Fibroblast of lung (primary cell): ENCODE measurements at regions not wholly inside any gene's neighbourhood (a gene's known extent, or its start where the extent isn't known, plus 50 kb on each side); places are given as distances from the start of the nearest gene placed in this dataset.
"Not testable (repeated sequence)": the region's sequence is repeated elsewhere in the genome, so short reads cannot be mapped to it uniquely, and the experiment has no call there.

Experiments
- DNase-seq, 2 donors: peaks; one replicate each; pipeline versions ENCODE4 v3.0.0 to v3.0.0-alpha.2; 2010; ENCODE audit warnings: low read depth in 2 of 2
- H2AFZ ChIP-seq: 2 replicates; pipeline ENCODE4 v1.5.1; 2012; ENCODE audit warnings: low read length, control low read depth, inconsistent platforms
- H3K27ac ChIP-seq: 2 replicates; pipeline ENCODE4 v1.5.1; 2011; ENCODE audit warnings: low read length, control low read depth; ENCODE audit not compliant: insufficient read depth
- H3K27me3 ChIP-seq: 2 replicates; pipeline ENCODE4 v1.5.1; 2011; ENCODE audit warnings: mild to moderate bottlenecking, low read length; ENCODE audit not compliant: control insufficient read depth, insufficient read depth
- H3K36me3 ChIP-seq: 2 replicates; pipeline ENCODE4 v1.5.1; 2011; ENCODE audit warnings: low read length; ENCODE audit not compliant: control insufficient read depth, insufficient read depth
- H3K4me1 ChIP-seq: 2 replicates; pipeline ENCODE4 v1.5.1; 2011; ENCODE audit warnings: low read length; ENCODE audit not compliant: control insufficient read depth, insufficient read depth; ENCODE audit errors: extremely low read depth
- H3K4me2 ChIP-seq: 2 replicates; pipeline ENCODE4 v1.5.1; 2011; ENCODE audit warnings: low read length, control low read depth; ENCODE audit not compliant: insufficient read depth; ENCODE audit errors: extremely low read depth
- H3K4me3 ChIP-seq, 4 experiments: fragments of 200-600 bp in 1 of 4; sonication (generic) in 1 of 4; replicated peaks in 1 of 4; 2 replicates each; pipeline ENCODE4 v1.5.1; 2011 to 2016; ENCODE audit warnings: low read length in 4 of 4, low read depth in 3 of 4, mild to moderate bottlenecking in 3 of 4, control low read depth in 2 of 4, inconsistent platforms in 1 of 4, mixed read lengths in 1 of 4; ENCODE audit not compliant: insufficient read depth in 1 of 4; ENCODE audit errors: control extremely low read depth in 1 of 4
- H3K79me2 ChIP-seq: 2 replicates; pipeline ENCODE4 v1.5.1; 2012; ENCODE audit warnings: mild to moderate bottlenecking, low read length, inconsistent platforms; ENCODE audit not compliant: control insufficient read depth, insufficient read depth
- H3K9ac ChIP-seq: 2 replicates; pipeline ENCODE4 v1.5.1; 2011; ENCODE audit warnings: mild to moderate bottlenecking, low read length, control low read depth; ENCODE audit not compliant: insufficient read depth
- H3K9me3 ChIP-seq: 2 replicates; pipeline ENCODE4 v1.5.1; 2012; ENCODE audit warnings: low read depth, low read length; ENCODE audit not compliant: control insufficient read depth, insufficient read depth
- H4K20me1 ChIP-seq: 2 replicates; pipeline ENCODE4 v1.5.1; 2011; ENCODE audit warnings: low read length; ENCODE audit not compliant: control insufficient read depth, insufficient read depth; ENCODE audit errors: extremely low read depth
- EZH2 ChIP-seq: IDR thresholded peaks from 2 replicates; pipeline ENCODE4 v1.5.1; 2012; ENCODE audit warnings: low read length, control low read depth, mild to moderate bottlenecking; ENCODE audit errors: missing control alignments
- TF ChIP-seq, protein P1 (sequence below), 2 donors: IDR thresholded peaks in 1 of 2; conservative IDR thresholded peaks in 1 of 2; 1 replicate in 1 of 2; 2 replicates in 1 of 2; pipeline ENCODE4 v1.5.1; 2011 to 2012; ENCODE audit warnings: low read length in 2 of 2, control low read depth in 1 of 2, inconsistent platforms in 1 of 2, low read depth in 1 of 2, mild to moderate bottlenecking in 1 of 2

DNA sequence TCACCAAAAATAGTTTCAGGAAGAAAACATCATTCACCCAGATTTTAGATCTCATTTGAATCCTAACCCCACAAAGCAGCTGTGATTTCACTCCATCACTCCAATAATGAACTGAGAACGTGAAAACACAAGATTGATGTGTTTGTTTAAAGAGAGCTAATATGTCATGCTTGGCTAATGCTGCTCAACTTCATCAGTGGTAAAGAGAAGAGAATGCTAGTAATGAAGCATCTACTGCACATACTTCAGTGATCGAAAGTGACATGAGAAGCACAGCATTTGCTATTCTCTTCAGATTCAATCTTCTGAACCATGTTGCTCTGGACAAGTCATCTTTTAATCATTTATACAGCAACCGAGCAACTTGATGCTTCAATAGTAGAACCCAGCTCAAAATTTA, 874.7 kb downstream of the EFNA5 start:
- Histone ChIP-seq H3K36me3 (no peaks in the 10 kb centered on the region), H3K9ac (no peak overlapping the region), H4K20me1 (no peaks in the 10 kb centered on the region), H3K79me2 (no peaks in the 10 kb centered on the region), H2AFZ (no peak overlapping the region), H3K9me3 (no peaks in the 10 kb centered on the region), H3K4me1 (no peaks in the 10 kb centered on the region), H3K27ac (no peak overlapping the region), H3K4me2 (no peak overlapping the region), H3K27me3 (no peaks in the 10 kb centered on the region), H3K4me3 (no peak overlapping the region)
- TF ChIP-seq, protein P1, sequence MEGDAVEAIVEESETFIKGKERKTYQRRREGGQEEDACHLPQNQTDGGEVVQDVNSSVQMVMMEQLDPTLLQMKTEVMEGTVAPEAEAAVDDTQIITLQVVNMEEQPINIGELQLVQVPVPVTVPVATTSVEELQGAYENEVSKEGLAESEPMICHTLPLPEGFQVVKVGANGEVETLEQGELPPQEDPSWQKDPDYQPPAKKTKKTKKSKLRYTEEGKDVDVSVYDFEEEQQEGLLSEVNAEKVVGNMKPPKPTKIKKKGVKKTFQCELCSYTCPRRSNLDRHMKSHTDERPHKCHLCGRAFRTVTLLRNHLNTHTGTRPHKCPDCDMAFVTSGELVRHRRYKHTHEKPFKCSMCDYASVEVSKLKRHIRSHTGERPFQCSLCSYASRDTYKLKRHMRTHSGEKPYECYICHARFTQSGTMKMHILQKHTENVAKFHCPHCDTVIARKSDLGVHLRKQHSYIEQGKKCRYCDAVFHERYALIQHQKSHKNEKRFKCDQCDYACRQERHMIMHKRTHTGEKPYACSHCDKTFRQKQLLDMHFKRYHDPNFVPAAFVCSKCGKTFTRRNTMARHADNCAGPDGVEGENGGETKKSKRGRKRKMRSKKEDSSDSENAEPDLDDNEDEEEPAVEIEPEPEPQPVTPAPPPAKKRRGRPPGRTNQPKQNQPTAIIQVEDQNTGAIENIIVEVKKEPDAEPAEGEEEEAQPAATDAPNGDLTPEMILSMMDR (conservative IDR thresholded peaks at IDR 0.05 in 1 of 2, IDR thresholded peaks at IDR 0.05 in 1 of 2; ENCODE audit: low read depth in 1 of 2, low read length in 2 of 2) = no peak
- TF ChIP-seq EZH2 = no peak
- no peak for DNase-seq

DNA sequence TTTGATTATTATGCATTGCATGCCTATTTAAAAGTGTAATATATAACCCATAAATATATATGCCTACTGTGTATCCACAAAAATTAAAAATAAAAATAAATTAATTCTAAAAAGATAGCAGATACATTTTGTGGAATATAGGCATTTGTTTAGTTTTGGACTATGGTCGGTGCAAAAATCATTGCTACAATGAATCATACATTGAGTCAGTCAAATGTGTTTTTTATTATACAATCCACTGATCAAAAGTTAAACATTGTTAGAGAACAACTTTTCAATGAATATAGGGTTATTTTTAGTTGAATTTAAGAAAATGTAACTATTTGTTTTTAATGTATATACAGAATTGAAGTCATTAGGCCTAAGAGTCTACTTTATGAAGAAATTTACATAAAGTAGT, 885.9 kb downstream of the EFNA5 start:
- Histone ChIP-seq H3K27ac (no peak overlapping the region), H3K79me2 (no peaks in the 10 kb centered on the region), H3K4me3 (no peak overlapping the region), H4K20me1 (no peaks in the 10 kb centered on the region), H3K27me3 (no peaks in the 10 kb centered on the region), H2AFZ (no peak overlapping the region), H3K9me3 (no peaks in the 10 kb centered on the region), H3K4me1 (no peaks in the 10 kb centered on the region), H3K4me2 (no peak overlapping the region), H3K36me3 (no peaks in the 10 kb centered on the region), H3K9ac (no peak overlapping the region)
- DNase-seq = peak in 1 of 2 donors; percentile 2
- TF ChIP-seq EZH2 = no peak
- TF ChIP-seq, protein P1 (conservative IDR thresholded peaks at IDR 0.05 in 1 of 2, IDR thresholded peaks at IDR 0.05 in 1 of 2; ENCODE audit: low read depth in 1 of 2, low read length in 2 of 2) = no peak

DNA sequence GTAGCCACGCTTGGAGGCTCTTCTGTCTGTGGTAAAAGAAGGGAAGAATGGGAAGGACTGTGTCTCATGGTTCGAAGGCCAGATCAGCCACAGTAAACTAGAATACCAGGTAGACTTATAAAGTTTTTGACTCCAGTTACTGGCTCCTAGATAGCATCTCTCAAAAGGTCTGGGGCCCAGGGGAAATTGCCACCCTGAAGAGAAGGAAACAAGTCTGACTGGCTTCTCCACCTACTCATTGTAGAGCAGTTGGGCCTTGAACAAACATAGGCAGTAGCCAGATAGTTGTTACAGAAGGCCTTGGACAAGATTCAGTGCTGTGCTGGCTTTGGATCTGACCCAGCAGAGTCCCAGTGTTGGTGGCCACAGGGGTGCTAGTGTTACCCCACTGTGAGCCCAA, 890.4 kb downstream of the EFNA5 start:
- Histone ChIP-seq H4K20me1 (no peaks in the 10 kb centered on the region), H3K4me3 (no peak overlapping the region), H3K9ac (no peak overlapping the region), H3K9me3 (no peaks in the 10 kb centered on the region), H3K4me1 (no peaks in the 10 kb centered on the region), H3K27ac (no peak overlapping the region), H3K27me3 (no peaks in the 10 kb centered on the region), H3K4me2 (no peak overlapping the region), H3K36me3 (no peaks in the 10 kb centered on the region), H2AFZ (no peak overlapping the region), H3K79me2 (no peaks in the 10 kb centered on the region)
- TF ChIP-seq, protein P1 (conservative IDR thresholded peaks at IDR 0.05 in 1 of 2, IDR thresholded peaks at IDR 0.05 in 1 of 2; ENCODE audit: low read depth in 1 of 2, low read length in 2 of 2) = no peak
- no peak for TF ChIP-seq EZH2
- no peak for DNase-seq

DNA sequence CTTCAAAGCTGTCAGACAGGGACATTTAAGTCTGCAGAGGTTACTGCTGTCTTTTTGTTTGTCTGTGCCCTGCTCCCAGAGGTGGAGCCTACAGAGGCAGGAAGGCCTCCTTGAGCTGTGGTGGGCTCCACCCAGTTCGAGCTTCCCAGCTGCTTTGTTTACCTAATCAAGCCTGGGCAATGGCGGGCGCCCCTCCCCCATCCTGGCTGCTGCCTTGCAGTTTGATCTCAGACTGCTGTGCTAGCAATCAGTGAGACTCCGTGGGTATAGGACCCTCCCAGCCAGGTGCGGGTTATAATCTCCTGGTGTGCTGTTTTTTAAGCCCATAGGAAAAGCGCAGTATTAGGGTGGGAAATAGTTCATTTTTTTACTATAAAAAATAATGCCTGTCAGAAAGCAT, 894.2 kb downstream of the EFNA5 start:
- not testable (repeated sequence) for H3K4me1 ChIP-seq, H4K20me1 ChIP-seq, DNase-seq, H3K27me3 ChIP-seq, H3K79me2 ChIP-seq, H3K4me2 ChIP-seq, H2AFZ ChIP-seq, H3K9me3 ChIP-seq, H3K9ac ChIP-seq, H3K4me3 ChIP-seq, H3K27ac ChIP-seq, H3K36me3 ChIP-seq
